NT2/D1 (cell line): ENCODE measurements at regions not wholly inside any gene's neighbourhood (a gene's known extent, or its start where the extent isn't known, plus 50 kb on each side); places are given as distances from the start of the nearest gene placed in this dataset.

ENCODE experiments used
- DNase-seq: peaks from one replicate; pipeline ENCODE4 v3.0.0-alpha.2; 2011; ENCODE audit warnings: low read depth, low spot score
- H3K27me3 ChIP-seq: 2 replicates; pipeline ENCODE4 v1.6.0; 2011; ENCODE audit warnings: mild to moderate bottlenecking; ENCODE audit not compliant: insufficient read length, insufficient read depth
- H3K36me3 ChIP-seq: 2 replicates; pipeline ENCODE4 v1.6.1; 2011; ENCODE audit warnings: mild to moderate bottlenecking, low read length, mixed read lengths; ENCODE audit not compliant: insufficient read depth, insufficient read length
- H3K4me1 ChIP-seq: 2 replicates; pipeline ENCODE4 v1.5.1; 2011; ENCODE audit not compliant: insufficient read depth, insufficient read length
- H3K4me3 ChIP-seq: 2 replicates; pipeline ENCODE4 v1.5.1; 2011; ENCODE audit warnings: low read depth; ENCODE audit not compliant: insufficient read length
- H3K9ac ChIP-seq: 2 replicates; pipeline ENCODE4 v1.6.0; 2011; ENCODE audit warnings: low read depth; ENCODE audit not compliant: insufficient read length
- H3K9me3 ChIP-seq: 2 replicates; pipeline ENCODE4 v1.5.1; 2011; ENCODE audit warnings: mild to moderate bottlenecking, low read length; ENCODE audit not compliant: insufficient read depth
- SUZ12 ChIP-seq: IDR thresholded peaks from 2 replicates; pipeline ENCODE4 v1.6.1; 2011; ENCODE audit not compliant: insufficient read length, insufficient read depth; ENCODE audit errors: extremely low read depth
- YY1 ChIP-seq: IDR thresholded peaks from 2 replicates; pipeline ENCODE4 v1.6.1; 2011; ENCODE audit not compliant: insufficient read length, insufficient read depth
- ZNF274 ChIP-seq: IDR thresholded peaks from 2 replicates; pipeline ENCODE4 v1.6.1; 2011; ENCODE audit warnings: mild to moderate bottlenecking, low read depth, low read length

DNA sequence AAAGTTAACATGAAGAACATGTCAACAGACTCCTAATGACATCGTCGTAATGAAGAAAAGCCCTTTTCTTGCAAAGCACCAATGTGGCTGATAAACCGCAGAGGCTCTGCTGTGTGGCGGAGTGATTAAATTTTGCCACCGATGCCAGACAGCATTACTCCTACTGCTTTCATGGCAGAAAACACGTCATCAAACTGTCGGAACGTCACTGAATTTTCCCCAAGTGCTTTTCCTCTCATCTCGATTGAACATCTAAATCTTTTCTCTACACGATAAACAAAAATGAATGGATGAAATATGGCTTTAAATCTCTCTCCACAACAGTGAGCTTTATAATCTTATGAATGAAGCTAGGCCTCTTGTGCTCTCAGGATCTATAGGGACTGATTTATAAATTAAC lies 159.8 kb upstream of the REG3G start:
- DNase-seq = no peak
- Histone ChIP-seq H3K36me3 (no peaks in the 10 kb centered on the region), H3K9me3 (no peaks in the 10 kb centered on the region), H3K27me3 (no peaks in the 10 kb centered on the region), H3K4me1 (no peaks in the 10 kb centered on the region), H3K4me3 (no peak overlapping the region), H3K9ac (no peak overlapping the region)
- TF ChIP-seq ZNF274 (no peak), SUZ12 (no peak)

DNA sequence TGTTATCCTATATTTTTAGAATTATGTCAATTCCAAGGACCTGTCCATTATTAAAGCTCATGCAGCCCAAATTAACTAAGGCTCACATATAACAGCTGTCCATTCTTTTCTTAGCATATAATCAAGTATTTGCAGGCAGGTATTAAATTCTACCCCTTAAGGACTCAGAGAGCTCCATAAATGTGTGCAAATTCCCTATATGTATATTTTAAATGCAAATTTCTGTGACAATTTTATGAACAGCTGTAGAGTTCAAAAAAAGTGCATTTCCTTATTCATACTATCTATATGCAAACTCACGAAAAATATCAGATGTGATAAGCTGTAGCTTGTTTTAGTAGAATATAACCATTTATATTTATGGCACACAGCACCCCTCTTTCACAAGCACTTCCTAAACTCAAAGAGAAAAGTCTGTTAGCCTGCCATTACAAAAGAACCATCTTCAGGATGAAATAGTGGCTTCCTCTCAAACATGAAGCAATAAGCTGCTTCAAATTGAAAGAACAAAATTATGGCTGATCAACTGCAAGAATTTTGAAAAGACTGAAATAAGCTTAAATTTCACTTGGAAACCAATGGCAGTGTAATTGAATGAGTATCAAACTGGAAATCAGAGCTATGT lies 155.0 kb upstream of the REG3G start:
- DNase-seq = no peak
- Histone ChIP-seq H3K36me3 (no peaks in the 10 kb centered on the region), H3K4me3 (no peak overlapping the region), H3K4me1 (no peaks in the 10 kb centered on the region), H3K9ac (no peak overlapping the region), H3K27me3 (no peaks in the 10 kb centered on the region), H3K9me3 (no peaks in the 10 kb centered on the region)
- TF ChIP-seq YY1 = no peak
- no peak for TF ChIP-seq ZNF274
- TF ChIP-seq SUZ12 = no peak

DNA sequence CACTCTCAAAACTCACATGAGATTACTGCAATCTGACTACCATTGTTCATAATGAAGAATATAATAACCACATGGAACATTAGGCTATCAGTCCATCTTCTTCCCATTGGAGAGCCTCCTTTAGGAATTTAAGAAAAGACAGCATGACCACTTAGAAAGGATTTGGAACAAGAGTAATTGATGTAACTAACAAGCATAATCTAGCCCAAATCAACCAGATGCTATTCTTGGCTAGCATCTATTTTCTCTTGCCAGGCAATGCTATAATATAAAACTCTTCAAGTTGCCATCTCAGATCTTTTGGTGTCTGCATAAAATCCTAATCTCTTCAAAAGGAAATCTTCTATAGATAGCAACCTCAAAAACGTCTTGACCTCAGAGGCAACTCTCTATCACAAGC lies 152.0 kb upstream of the REG3G start:
- Histone ChIP-seq H3K9ac (no peak overlapping the region), H3K27me3 (no peaks in the 10 kb centered on the region), H3K9me3 (no peaks in the 10 kb centered on the region), H3K4me3 (no peak overlapping the region), H3K4me1 (no peaks in the 10 kb centered on the region), H3K36me3 (no peaks in the 10 kb centered on the region)
- TF ChIP-seq ZNF274 = no peak
- TF ChIP-seq SUZ12 = no peak
- no peak for TF ChIP-seq YY1
- no peak for DNase-seq

DNA sequence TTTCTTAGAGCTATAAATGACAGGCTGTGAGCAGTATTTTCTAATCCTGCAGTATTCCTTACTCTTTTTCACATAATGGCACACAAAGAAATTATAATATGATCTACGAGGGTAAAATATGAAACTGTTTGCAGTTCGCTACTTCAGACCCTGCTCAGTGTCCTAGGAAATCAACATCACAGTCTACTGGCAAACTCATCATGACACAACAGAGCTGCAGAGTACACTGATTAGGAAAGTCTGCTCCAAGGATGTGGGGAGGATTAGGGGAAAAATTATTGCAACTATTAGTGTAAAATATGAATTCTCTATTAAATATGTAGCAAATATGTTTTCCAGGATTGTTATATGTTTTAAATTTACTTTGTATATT lies 149.2 kb upstream of the REG3G start:
- no peak for DNase-seq
- no peaks in the 10 kb centered on the region for H3K27me3 ChIP-seq
- no peaks in the 10 kb centered on the region for H3K36me3 ChIP-seq
- no peaks in the 10 kb centered on the region for H3K4me1 ChIP-seq
- no peaks in the 10 kb centered on the region for H3K9me3 ChIP-seq
- H3K4me3 ChIP-seq = no peak overlapping the region
- TF ChIP-seq ZNF274 (no peak), SUZ12 (no peak), YY1 (no peak)
- no peak overlapping the region for H3K9ac ChIP-seq

DNA sequence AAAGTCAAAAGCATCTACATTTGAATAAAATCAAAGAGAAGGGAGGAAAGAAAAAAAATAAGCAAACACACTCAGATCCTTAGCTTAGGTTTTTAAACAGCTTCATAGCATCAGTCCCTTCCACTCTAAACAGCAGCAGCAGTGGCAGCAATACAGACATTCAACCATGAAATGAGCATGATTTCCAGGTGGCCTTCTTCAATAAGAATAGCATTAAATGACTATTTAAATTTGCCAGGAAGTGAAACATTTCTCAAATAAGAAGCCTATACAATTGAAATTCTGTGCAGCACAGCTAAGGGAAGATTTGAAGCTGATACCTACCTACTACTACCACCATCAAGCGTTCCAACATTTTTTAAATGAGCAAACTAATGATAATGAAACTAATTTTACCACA lies 138.1 kb upstream of the REG3G start:
- TF ChIP-seq YY1 = no peak
- no peak for TF ChIP-seq SUZ12
- no peak for TF ChIP-seq ZNF274
- no peak for DNase-seq
- no peaks in the 10 kb centered on the region for H3K4me1 ChIP-seq
- no peaks in the 10 kb centered on the region for H3K27me3 ChIP-seq
- H3K9me3 ChIP-seq = no peaks in the 10 kb centered on the region
- no peak overlapping the region for H3K9ac ChIP-seq
- H3K36me3 ChIP-seq = no peaks in the 10 kb centered on the region
- H3K4me3 ChIP-seq = no peak overlapping the region

DNA sequence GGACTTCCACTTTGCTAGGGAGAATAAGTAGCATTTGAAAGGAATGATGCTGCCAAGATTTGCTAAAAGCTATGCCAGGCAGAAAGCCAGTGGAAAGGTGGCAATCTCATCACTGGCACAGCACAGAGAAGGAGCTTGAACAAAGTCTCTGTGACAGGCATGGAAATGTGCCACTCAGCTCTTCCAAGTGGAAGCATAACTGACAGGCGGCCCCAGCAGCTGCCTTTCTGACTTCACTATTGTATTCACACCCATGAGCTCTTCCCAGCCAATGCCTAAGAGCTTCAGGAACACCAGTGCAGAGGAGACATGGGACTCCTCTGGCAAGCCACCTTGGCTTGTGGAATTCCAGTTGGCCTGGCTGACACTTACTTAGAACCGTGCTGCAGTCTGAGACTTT lies 134.6 kb upstream of the REG3G start:
- Histone ChIP-seq H3K27me3 (no peaks in the 10 kb centered on the region), H3K4me3 (no peak overlapping the region), H3K4me1 (no peaks in the 10 kb centered on the region), H3K9me3 (no peaks in the 10 kb centered on the region), H3K36me3 (no peaks in the 10 kb centered on the region), H3K9ac (no peak overlapping the region)
- DNase-seq = no peak
- TF ChIP-seq SUZ12 (no peak), YY1 (no peak), ZNF274 (no peak)

DNA sequence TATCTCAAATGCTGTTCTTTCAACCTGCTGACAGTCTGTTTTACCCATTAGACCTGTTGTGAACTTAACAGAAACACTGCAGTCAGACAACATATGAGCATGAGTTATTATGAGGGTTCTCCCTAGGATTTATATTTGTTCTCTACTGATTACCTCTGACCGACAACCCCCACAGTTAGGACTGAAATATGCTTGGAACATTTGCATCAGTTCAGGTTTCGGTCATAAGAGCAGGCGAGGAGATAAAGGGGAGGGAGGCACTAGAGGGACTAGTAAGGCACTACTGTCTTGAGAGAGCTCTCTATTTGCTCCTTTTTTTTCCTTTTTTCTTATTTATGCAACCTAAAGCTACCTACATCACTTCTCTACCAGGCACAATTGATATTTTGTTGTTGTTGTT lies 133.2 kb upstream of the REG3G start:
- no peaks in the 10 kb centered on the region for H3K4me1 ChIP-seq
- no peak for TF ChIP-seq ZNF274
- no peak for TF ChIP-seq SUZ12
- TF ChIP-seq YY1 = no peak
- H3K27me3 ChIP-seq = no peaks in the 10 kb centered on the region
- H3K9ac ChIP-seq = no peak overlapping the region
- H3K36me3 ChIP-seq = no peaks in the 10 kb centered on the region
- no peak overlapping the region for H3K4me3 ChIP-seq
- no peaks in the 10 kb centered on the region for H3K9me3 ChIP-seq
- DNase-seq = no peak

DNA sequence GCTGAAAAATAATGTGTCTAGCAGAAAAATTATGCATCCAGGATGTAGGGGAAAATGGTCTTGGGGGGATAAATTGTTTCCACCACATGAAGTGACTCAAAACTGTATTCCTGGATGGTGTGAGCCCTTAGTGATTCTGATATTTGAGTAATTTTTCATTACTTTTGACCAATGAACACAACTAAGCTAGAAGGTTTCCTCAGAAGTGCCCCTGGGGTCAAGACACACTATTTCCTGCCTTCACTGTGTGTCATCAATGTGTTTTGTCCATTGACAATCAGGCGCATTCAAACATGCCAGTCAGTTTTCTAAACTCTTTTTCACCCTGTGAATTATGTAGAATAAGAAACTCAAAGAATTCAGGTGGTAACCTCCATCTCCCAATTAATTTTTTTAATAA lies 130.5 kb upstream of the REG3G start:
- Histone ChIP-seq H3K9ac (no peak overlapping the region), H3K36me3 (no peaks in the 10 kb centered on the region), H3K27me3 (no peaks in the 10 kb centered on the region), H3K9me3 (no peaks in the 10 kb centered on the region), H3K4me1 (no peaks in the 10 kb centered on the region), H3K4me3 (no peak overlapping the region)
- no peak for DNase-seq
- no peak for TF ChIP-seq ZNF274
- no peak for TF ChIP-seq YY1
- no peak for TF ChIP-seq SUZ12
